HCT116 (cell line): ENCODE measurements at regions not wholly inside any gene's neighbourhood (a gene's known extent, or its start where the extent isn't known, plus 50 kb on each side); places are given as distances from the start of the nearest gene placed in this dataset.

Experiments
- ATAC-seq: fragments of 200-7000 bp; cut with Tn5 transposase; 2 replicates; pipeline ENCODE4 v1.9.1; 2020; ENCODE audit warnings: mild to moderate bottlenecking, moderate library complexity
- BruUV-seq: library from RNA; stranded (reverse); fragments of 400-500 nt; replicated peaks from 2 replicates; lab custom pipeline; 2021; lab: Mats Ljungman, UMichigan
- CTCF ChIA-PET: fragments of 300-600 bp; sonication (Branson Sonifier 250); formaldehyde crosslinking; loops from one replicate; lab custom pipeline; 2021; ENCODE audit warnings: antibody characterized with exemption; lab: Charles Lee
- POLR2A ChIA-PET: fragments of 300-600, 350-600 bp; sonication (Branson Sonifier 250); formaldehyde crosslinking; loops from one replicate; lab custom pipeline; 2021; ENCODE audit warnings: antibody characterized with exemption; lab: Charles Lee
- RAD21 ChIA-PET, 2 experiments: fragments of 300-600 bp; sonication (Branson Sonifier 250); formaldehyde crosslinking; loops; one replicate each; lab custom pipeline; 2023; ENCODE audit warnings: low total read pairs in 2 of 2; ENCODE audit not compliant: uncharacterized antibody in 2 of 2, unreplicated experiment in 2 of 2, low non-redundant PET in 1 of 2; lab: Charles Lee
- DNase-seq: peaks from one replicate; pipeline ENCODE4 v3.0.0-alpha.2; 2010; ENCODE audit warnings: low read depth, low spot score
- H2AFZ ChIP-seq: fragments of 200-600 bp; shearing (Covaris generic), sonication (generic); 2 replicates; pipeline ENCODE4 v1.6.1; 2017; ENCODE audit warnings: low read depth, mixed run types, mixed read lengths, antibody characterized with exemption, low read length; ENCODE audit not compliant: poor library complexity, severe bottlenecking
- H3K27ac ChIP-seq: 2 replicates; pipeline ENCODE4 v1.5.1; 2012; ENCODE audit warnings: low read depth, low read length
- H3K27me3 ChIP-seq: fragments of 200-600 bp; sonication (generic); 2 replicates; pipeline ENCODE4 v1.6.1; 2016; ENCODE audit warnings: mixed run types, low read length, mixed read lengths; ENCODE audit not compliant: insufficient read depth
- H3K36me3 ChIP-seq, 2 experiments: fragments of 200-500 bp in 1 of 2; fragments of 200-600 bp in 1 of 2; sonication (Bioruptor generic) in 1 of 2; sonication (generic) in 1 of 2; 2 replicates each; pipeline versions ENCODE4 v1.5.1 to v1.6.1; 2014 to 2016; ENCODE audit warnings: low read length in 2 of 2, inconsistent platforms in 1 of 2, mixed read lengths in 1 of 2, mixed run types in 1 of 2; ENCODE audit not compliant: insufficient read depth in 2 of 2, control insufficient read depth in 1 of 2
- H3K4me1 ChIP-seq, 2 experiments: fragments of 200-600 bp in 1 of 2; sonication (generic) in 1 of 2; 2 replicates each; pipeline versions ENCODE4 v1.5.1 to v1.6.1; 2012 to 2017; ENCODE audit warnings: low read length in 2 of 2, inconsistent platforms in 1 of 2, mild to moderate bottlenecking in 1 of 2, mixed read lengths in 1 of 2, mixed run types in 1 of 2, moderate library complexity in 1 of 2; ENCODE audit not compliant: insufficient read depth in 2 of 2, control insufficient read depth in 1 of 2
- H3K4me2 ChIP-seq: fragments of 200-600 bp; sonication (generic); 2 replicates; pipeline ENCODE4 v1.6.1; 2017; ENCODE audit warnings: mixed run types, low read length, mixed read lengths
- H3K4me3 ChIP-seq, 2 experiments: fragments of 200-600 bp in 1 of 2; sonication (generic) in 1 of 2; replicated peaks in 1 of 2; 2 replicates each; pipeline ENCODE4 v1.5.1; 2011 to 2016; ENCODE audit warnings: low read length in 2 of 2, control low read depth in 1 of 2, low read depth in 1 of 2, mild to moderate bottlenecking in 1 of 2, mixed read lengths in 1 of 2, mixed run types in 1 of 2
- H3K79me2 ChIP-seq: fragments of 200-600 bp; sonication (generic); 2 replicates; pipeline ENCODE4 v1.6.1; 2017; ENCODE audit warnings: mild to moderate bottlenecking, mixed run types, low read length, moderate library complexity, mixed read lengths; ENCODE audit not compliant: insufficient read depth
- H3K9ac ChIP-seq: fragments of 200-600 bp; sonication (generic); 2 replicates; pipeline ENCODE4 v1.6.1; 2016; ENCODE audit warnings: low read length, mixed read lengths
- H3K9me2 ChIP-seq: fragments of 200-600 bp; sonication (generic), shearing (Covaris generic); 2 replicates; pipeline ENCODE4 v1.6.1; 2017; ENCODE audit warnings: mixed run types, mild to moderate bottlenecking, moderate library complexity; ENCODE audit not compliant: insufficient read depth
- H3K9me3 ChIP-seq, 2 experiments: fragments of 200-500 bp in 1 of 2; fragments of 200-600 bp in 1 of 2; sonication (Bioruptor generic) in 1 of 2; sonication (generic) in 1 of 2; 2 replicates each; pipeline ENCODE4 v1.6.1; 2014 to 2017; ENCODE audit warnings: low read length in 2 of 2, mixed read lengths in 2 of 2, inconsistent platforms in 1 of 2, low read depth in 1 of 2, mild to moderate bottlenecking in 1 of 2, mixed run types in 1 of 2, moderate library complexity in 1 of 2; ENCODE audit not compliant: control insufficient read depth in 1 of 2, insufficient read depth in 1 of 2
- H4K20me1 ChIP-seq: fragments of 200-600 bp; sonication (generic), shearing (Covaris generic); 2 replicates; pipeline ENCODE4 v1.6.1; 2017; ENCODE audit warnings: mixed run types, mild to moderate bottlenecking, moderate library complexity; ENCODE audit not compliant: insufficient read depth
- CBX3 ChIP-seq: IDR thresholded peaks from 2 replicates; pipeline ENCODE4 v1.6.1; 2012; ENCODE audit warnings: low read depth
- intact Hi-C: fragments of 100-400 bp; cut with micrococcal nuclease; formaldehyde crosslinking; loops from 2 replicates; pipeline ENCODE4 v1.10.0; 2022
- TF ChIP-seq, protein P1 (sequence below): IDR thresholded peaks from 2 replicates; pipeline ENCODE4 v1.6.1; 2012
- TF ChIP-seq, protein P2 (sequence below): IDR thresholded peaks from 2 replicates; pipeline ENCODE4 v1.6.1; 2012; ENCODE audit warnings: low read depth

- no peaks in the 10 kb centered on the region for H3K9me2 ChIP-seq
- H3K36me3 ChIP-seq, result no peaks in the 10 kb centered on the region
- no peaks in the 10 kb centered on the region; a peak in 1 of 4 replicates for H3K9me3 ChIP-seq
- no peak overlapping the region for H3K9ac ChIP-seq
- BruUV-seq, result no TSS peak
- H3K4me3 ChIP-seq, result no peak overlapping the region
- no peak overlapping the region for H3K27ac ChIP-seq
- H3K79me2 ChIP-seq, result no peaks in the 10 kb centered on the region
- intact Hi-C loops, result no loop called here
- CTCF ChIA-PET, result no interaction called here
- no peak for ATAC-seq
- H2AFZ ChIP-seq, result no peak overlapping the region
- no peak for DNase-seq
- no peak overlapping the region for H3K4me2 ChIP-seq
- TF ChIP-seq, protein P1, sequence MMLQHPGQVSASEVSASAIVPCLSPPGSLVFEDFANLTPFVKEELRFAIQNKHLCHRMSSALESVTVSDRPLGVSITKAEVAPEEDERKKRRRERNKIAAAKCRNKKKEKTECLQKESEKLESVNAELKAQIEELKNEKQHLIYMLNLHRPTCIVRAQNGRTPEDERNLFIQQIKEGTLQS, result no peak
- TF ChIP-seq CBX3, result peak; percentile 43; the same call in 1 of the 2 replicates
- RAD21 ChIA-PET, result no interaction called here
- peaks cover 0 to 15% of the 10 kb centered on the region in 2 experiments; a peak in 2 of 4 replicates for H3K4me1 ChIP-seq
- no peaks in the 10 kb centered on the region for H4K20me1 ChIP-seq
- H3K27me3 ChIP-seq, result no peaks in the 10 kb centered on the region
- POLR2A ChIA-PET, result no interaction called here
Observed at GRCh38 chr2:9065901-9066300, 62.4 kb upstream of the MBOAT2 start.

DNA sequence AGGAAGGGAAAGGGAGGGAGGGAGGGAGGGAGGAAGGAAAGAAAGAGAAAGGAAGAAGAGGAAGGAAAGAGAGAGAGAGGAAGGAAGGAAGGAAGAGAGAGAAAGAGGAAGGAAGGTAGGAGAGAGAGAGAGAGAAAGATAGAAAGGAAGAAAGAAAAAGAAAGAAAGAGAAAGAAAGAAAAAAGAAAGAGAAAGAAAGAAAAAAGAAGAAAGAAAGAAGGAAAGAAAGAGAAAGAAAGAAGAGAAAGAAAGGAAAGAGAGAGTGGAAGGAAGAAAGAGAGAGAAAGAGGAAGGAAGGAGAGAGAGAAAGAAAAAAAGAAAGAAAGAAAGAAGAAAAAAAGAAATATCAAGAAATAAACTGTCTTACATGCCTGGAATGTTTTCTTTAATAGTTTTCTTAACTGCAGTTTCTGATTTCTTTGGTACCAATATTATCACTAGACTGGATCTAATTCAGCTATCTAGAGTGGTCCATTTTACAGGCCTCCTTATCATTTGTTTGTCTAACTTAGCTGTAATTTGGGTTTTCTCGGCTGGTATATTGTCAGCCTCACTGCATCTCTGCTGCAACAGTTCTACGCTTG, 59.6 kb upstream of the MBOAT2 start:
- H3K4me1 ChIP-seq, result peaks cover 3 to 8% of the 10 kb centered on the region in 2 experiments; a peak in 2 of 4 replicates
- TF ChIP-seq, protein P2, sequence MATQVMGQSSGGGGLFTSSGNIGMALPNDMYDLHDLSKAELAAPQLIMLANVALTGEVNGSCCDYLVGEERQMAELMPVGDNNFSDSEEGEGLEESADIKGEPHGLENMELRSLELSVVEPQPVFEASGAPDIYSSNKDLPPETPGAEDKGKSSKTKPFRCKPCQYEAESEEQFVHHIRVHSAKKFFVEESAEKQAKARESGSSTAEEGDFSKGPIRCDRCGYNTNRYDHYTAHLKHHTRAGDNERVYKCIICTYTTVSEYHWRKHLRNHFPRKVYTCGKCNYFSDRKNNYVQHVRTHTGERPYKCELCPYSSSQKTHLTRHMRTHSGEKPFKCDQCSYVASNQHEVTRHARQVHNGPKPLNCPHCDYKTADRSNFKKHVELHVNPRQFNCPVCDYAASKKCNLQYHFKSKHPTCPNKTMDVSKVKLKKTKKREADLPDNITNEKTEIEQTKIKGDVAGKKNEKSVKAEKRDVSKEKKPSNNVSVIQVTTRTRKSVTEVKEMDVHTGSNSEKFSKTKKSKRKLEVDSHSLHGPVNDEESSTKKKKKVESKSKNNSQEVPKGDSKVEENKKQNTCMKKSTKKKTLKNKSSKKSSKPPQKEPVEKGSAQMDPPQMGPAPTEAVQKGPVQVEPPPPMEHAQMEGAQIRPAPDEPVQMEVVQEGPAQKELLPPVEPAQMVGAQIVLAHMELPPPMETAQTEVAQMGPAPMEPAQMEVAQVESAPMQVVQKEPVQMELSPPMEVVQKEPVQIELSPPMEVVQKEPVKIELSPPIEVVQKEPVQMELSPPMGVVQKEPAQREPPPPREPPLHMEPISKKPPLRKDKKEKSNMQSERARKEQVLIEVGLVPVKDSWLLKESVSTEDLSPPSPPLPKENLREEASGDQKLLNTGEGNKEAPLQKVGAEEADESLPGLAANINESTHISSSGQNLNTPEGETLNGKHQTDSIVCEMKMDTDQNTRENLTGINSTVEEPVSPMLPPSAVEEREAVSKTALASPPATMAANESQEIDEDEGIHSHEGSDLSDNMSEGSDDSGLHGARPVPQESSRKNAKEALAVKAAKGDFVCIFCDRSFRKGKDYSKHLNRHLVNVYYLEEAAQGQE, result no peak
- no peak for DNase-seq
- POLR2A ChIA-PET, result no interaction called here
- no peak overlapping the region for H3K4me2 ChIP-seq
- no peaks in the 10 kb centered on the region for H3K36me3 ChIP-seq
- no peak overlapping the region for H3K27ac ChIP-seq
- H2AFZ ChIP-seq, result no peak overlapping the region
- H3K79me2 ChIP-seq, result no peaks in the 10 kb centered on the region
- no peaks in the 10 kb centered on the region; a peak in 1 of 4 replicates for H3K9me3 ChIP-seq
- H4K20me1 ChIP-seq, result no peaks in the 10 kb centered on the region
- no peaks in the 10 kb centered on the region for H3K9me2 ChIP-seq
- BruUV-seq, result no TSS peak
- no peak overlapping the region for H3K9ac ChIP-seq
- no peak overlapping the region for H3K4me3 ChIP-seq
- intact Hi-C loops, result no loop called here
- H3K27me3 ChIP-seq, result no peaks in the 10 kb centered on the region
- ATAC-seq, result no peak
- CTCF ChIA-PET, result no interaction called here
- RAD21 ChIA-PET, result no interaction called here
